OCI-M1 (cell line): ENCODE measurements at regions not wholly inside any gene's neighbourhood (a gene's known extent, or its start where the extent isn't known, plus 50 kb on each side); places are given as distances from the start of the nearest gene placed in this dataset.
"Not testable (repeated sequence)": the region's sequence is repeated elsewhere in the genome, so short reads cannot be mapped to it uniquely, and the experiment has no call there.

Experiments
- DNase-seq: peaks from one replicate; lab custom pipeline; 2025; lab: John Stamatoyannopoulos, UW

GRCh38 chr3:137300703-137301102 is 342.9 kb downstream of the IL20RB start:
- DNase-seq: no peak

DNA sequence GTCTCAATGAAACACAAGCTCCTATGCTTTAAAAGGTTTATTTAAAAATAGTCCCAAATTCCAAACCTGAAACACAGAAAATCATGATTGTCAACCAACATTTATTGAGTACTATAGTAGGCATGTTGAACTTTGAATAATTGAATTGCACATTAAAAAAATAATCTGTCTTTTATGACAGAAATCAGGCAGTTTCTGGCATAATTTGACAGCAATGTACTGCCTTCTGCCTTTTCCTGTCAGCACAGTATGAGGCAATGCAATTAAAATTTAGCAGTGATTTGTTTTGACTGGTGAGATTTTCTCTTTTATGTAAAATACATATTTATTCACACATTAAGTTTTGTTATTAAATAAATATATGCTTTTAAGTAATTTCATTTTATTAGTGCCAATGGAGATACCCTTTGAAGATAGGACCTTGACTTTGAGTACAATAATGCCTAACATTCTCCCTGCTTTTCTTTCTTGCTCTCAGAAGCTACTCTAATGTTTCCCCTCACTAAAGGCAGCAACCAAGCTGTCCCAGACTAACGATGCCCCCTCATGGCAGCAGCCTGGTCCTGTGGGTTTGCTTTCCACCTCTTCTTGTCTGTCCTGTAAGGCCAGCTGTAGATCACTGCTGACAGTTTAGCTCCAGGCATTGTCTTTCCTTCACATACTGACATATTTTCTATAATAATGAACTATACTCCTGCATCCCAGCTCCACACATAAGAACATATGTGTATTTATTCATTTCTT is 346.7 kb downstream of the IL20RB start:
- DNase-seq: no peak

DNA sequence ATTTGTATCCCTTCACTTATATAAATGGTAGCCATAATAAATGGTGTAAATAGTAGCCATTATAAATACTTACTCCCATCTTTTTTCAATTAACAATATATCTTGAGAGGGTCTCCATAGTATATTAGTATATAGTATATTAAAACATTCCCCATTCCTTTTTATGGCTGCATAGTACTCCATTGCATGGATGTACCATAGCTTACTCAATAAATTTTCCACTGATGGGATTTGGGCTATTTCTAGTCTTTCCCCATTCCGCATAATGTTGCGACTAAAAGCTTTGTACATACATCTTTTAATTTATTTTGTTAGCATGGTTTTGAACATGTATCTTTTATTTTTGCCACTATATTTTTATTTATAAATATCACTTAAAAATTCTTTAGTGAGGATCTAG is 366.3 kb downstream of the IL20RB start:
- no peak for DNase-seq

- no peak for DNase-seq
Observed at GRCh38 chr3:137325170-137325569, 367.4 kb downstream of the IL20RB start.

DNA sequence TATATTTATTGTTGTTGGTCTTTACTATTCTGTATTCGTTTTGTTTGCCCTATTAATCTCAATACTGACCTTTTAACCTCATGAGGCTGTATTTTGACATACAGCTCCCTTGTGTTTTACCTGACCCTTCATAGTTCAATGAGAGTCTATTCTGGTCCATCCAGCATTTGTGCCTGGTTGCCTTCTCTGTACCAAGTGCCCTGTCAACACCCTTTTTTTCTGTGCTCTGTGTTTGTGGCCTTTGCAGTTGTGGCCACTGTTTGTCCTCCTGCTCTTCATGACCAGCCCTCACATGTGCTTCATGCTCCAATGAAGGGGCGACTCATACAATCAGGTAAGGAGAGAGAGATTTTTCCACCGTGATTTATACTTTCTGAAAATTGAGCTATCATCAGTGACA is 368.2 kb downstream of the IL20RB start:
- no peak for DNase-seq

DNA sequence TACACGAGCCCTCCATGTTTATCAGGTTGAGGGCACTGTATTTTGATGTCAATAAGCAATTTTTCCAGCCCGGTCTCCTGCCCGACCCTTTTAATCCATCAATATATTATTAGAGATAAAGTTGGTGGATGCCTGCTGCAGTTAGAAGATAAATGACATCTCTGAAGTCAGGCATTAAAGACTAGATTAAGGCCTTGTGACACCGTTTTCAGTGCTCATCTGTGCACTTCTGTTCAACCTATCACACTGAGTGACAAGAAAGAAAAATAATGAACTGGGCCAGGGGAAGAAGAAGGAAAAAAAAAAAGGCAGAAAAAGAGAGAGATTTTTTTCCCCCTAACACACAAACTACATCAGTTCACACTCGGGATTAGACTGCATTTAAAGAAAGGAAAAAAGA is 371.8 kb downstream of the IL20RB start:
- DNase-seq: no peak

DNA sequence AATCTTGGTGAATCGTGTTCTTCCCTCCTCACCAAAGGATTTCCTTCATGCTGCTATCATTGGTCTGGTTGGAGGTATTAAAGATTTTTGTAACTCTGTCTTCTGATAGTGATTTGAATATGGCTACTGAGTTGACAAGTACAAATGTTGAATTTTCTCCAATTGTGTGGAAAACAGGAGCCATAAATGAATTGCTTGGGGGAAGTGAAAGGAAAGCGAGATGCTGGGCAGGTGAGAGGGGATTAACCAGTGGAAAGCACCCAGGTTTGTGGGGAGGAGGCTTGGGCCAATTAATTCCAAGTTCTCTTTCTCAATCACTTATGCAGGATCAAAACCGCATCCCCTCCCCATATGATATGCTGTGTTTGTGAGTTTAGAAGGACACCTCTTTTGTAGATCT is 372.5 kb downstream of the IL20RB start:
- no peak for DNase-seq

- no peak for DNase-seq
Observed at GRCh38 chr3:137332297-137332696, 374.5 kb downstream of the IL20RB start.

- DNase-seq: no peak
Observed at GRCh38 chr3:137335478-137335877, 377.7 kb downstream of the IL20RB start.

GRCh38 chr3:137338400-137338799 is 380.6 kb downstream of the IL20RB start:
- DNase-seq: not testable (repeated sequence)

- no peak for DNase-seq
Observed at GRCh38 chr3:137343283-137343682, 385.5 kb downstream of the IL20RB start.

DNA sequence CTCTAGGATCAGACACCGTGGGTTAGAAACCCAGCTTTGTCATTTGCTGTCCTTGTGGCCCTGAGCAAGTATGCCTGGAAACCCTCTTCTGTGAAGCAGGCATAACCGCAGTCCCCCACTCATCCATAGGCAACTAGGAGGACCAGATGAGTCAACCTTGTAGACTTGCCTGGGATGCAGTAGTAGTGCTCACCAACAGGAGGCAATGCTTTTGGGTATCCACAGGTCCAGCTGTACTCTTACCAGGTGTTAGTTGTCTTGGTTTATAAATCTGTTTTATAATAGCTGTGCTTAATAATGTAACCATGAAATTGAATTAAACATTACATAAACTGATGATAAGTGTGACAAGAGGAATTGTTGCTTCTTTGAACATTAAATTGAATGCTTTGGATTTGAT is 389.3 kb downstream of the IL20RB start:
- no peak for DNase-seq

- no peak for DNase-seq
Observed at GRCh38 chr3:137347817-137348368, 390.1 kb downstream of the IL20RB start.

- no peak for DNase-seq
Observed at GRCh38 chr3:137348936-137349335, 391.2 kb downstream of the IL20RB start.

DNA sequence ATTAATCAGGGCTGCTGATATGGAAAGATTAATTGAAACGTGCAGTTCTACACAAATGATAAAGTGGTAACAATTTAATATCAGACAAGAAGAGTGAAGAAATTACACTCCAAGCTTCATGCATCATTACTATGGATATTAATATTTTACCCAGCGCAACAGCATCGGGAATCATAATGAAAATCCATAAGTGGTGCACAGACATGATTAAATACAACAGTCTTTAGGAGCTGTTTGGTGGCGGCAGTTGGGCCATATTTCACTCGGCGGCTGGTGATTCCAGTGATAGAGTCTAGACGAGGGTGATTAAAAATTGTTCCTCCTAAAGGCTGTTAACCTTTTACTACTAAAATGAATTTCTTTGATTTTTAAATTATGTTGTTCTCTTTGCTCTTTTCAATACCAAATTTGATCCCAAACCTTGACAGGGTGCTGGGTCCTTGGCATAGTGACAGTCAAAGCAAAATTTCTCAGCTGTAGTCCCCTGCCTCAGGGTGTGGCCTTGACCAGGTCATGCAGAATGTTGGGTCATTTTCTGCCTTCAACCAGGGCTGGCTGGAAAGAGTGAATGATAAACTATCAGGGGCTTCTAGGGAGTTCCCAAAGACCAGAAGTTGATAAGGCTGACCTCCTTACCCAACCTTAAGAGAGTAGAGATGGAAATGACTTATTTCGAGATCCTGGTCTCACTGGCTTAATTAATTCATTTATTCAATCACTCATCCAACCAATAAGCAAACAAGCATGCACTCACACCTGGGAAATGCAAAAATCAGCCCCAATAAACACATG is 392.0 kb downstream of the IL20RB start:
- DNase-seq: no peak

DNA sequence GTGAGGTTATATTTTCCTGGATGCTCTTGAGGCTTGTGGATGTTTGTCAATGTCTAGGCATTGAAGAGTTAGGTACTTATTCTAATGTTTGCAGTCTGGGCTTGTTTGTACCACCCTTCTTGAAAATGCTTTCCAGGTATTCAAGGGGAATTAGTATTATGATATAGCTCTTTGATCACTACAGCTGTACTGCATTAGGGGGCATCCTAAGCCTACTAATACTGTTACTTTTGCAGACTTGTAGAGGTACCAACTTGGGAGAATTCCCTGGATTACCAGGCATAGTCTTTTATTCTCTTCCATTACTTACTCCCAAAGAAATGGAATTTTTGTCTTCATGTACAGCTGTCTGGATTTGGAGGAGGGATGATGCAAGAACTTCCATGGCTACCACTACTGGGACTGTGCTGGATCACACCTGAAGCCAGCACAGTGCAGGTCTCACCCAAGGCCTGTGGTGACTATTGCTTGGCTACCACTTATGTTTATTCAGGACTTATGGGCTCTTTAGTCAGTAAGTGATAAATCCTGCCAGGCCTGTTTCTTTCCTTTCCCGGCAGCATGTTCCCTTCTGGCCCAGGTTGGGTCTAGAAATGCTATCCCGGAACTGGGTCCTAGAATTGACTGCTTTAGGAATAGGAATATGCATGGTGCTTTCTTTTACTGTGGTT is 402.9 kb downstream of the IL20RB start:
- no peak for DNase-seq

- DNase-seq: no peak
Observed at GRCh38 chr3:137382005-137382594, 382.0 kb upstream of the SOX14 start.

DNA sequence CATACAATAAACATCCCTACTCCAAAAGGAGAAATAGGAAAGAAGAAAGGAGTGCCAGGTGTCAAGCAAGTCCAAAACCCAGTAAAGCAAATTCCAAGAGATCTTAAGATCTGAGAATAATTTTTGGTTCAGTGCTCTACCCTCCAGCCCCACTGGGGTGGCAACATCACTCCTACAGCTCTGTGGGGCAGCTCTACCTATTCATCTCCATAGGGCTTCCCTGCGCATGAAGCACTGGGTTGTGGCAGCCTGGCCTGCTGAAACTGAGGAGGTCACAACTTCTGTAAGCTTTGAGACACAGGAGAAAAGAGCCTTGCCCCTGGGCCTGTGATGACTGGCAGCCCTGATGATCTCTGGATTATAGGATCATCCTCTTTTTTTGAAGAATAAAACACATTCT is 378.2 kb upstream of the SOX14 start:
- DNase-seq: no peak

- no peak for DNase-seq
Observed at GRCh38 chr3:137409584-137409983, 354.5 kb upstream of the SOX14 start.

DNA sequence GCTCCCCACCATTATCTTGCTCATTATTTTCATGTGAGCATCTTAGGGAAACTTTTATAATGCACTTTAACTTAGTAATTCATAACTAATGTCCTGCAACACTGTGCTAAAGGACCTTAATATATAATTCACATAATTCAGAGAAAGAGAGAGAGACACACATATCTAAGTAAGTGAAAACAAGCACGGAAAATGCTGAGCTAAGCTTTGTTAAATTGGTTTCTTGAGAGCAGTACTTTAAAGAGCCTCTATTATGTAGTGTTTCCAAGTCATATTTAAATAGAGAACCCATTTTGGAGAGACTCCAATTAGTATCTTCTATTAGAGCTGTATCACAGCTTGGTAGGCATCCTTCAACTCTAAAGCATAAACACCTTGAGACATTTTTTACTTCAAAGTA is 354.1 kb upstream of the SOX14 start:
- no peak for DNase-seq

DNA sequence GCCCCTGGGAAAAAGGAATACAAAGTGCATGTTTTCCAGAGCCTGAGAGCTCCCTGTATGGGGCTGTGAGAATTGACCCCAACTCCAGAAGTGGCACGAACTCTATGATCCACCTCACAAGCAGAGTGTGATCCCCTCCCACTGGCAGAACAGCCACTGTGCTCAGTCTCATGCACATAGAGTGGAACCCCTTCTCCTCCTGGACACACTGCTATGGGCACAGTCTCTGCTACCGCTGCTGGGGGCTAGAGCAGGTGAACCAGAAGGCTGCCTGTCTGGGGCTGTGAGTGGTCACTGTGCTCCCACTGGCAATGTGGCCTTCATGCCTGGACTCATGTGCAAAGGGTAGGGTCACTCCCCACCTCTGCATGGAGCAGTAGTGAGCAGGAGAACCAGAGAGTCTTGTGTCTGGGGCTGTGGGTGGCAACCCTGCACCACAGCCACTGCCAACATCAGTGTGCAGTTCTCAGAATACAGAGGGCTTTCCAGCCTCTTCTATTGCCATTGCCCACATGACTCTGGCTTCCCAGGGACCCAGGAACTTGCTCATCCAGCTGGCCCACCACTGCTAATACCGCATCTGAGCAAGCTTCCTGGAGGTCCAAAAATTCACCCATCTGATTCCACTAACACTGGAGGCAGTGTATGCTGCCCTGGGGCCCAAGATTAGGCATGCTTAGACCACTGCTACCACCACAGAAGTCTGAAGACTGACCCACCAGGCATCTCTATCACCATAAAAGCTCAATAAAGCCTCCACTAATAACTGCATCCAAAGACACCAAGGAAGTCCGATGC is 343.7 kb upstream of the SOX14 start:
- DNase-seq: no peak
